DND-41 (cell line): ENCODE measurements at regions not wholly inside any gene's neighbourhood (a gene's known extent, or its start where the extent isn't known, plus 50 kb on each side); places are given as distances from the start of the nearest gene placed in this dataset.

Experiments
- ATAC-seq: fragments of 200-7000 bp; cut with Tn5 transposase; 3 replicates; pipeline ENCODE4 v1.9.1; 2021; ENCODE audit warnings: low read depth; ENCODE audit not compliant: insufficient read depth
- DNase-seq: peaks from one replicate; pipeline ENCODE4 v3.0.0-alpha.2; 2020
- H2AFZ ChIP-seq: 2 replicates; pipeline ENCODE4 v1.6.0; 2012; ENCODE audit warnings: low read depth, low read length
- H3K27ac ChIP-seq: 2 replicates; pipeline ENCODE4 v1.5.1; 2012; ENCODE audit warnings: low read length, inconsistent platforms
- H3K27me3 ChIP-seq: fragments of 200-600 bp; sonication (generic); 2 replicates; pipeline ENCODE4 v1.6.0; 2012; ENCODE audit warnings: low read length, mild to moderate bottlenecking, inconsistent platforms; ENCODE audit not compliant: insufficient read depth, poor library complexity
- H3K36me3 ChIP-seq: 2 replicates; pipeline ENCODE4 v1.5.1; 2012; ENCODE audit warnings: low read length, inconsistent platforms; ENCODE audit not compliant: insufficient read depth
- H3K4me1 ChIP-seq: 2 replicates; pipeline ENCODE4 v1.5.1; 2012; ENCODE audit warnings: mild to moderate bottlenecking, low read length; ENCODE audit not compliant: insufficient read depth
- H3K4me2 ChIP-seq: 2 replicates; pipeline ENCODE4 v1.6.0; 2012; ENCODE audit warnings: mild to moderate bottlenecking, moderate library complexity, low read length, inconsistent platforms; ENCODE audit not compliant: insufficient read depth
- H3K4me3 ChIP-seq, 2 experiments: fragments of 200-600 bp in 1 of 2; shearing (Covaris generic) in 1 of 2; 2 replicates each; pipeline ENCODE4 v1.5.1; 2012 to 2016; ENCODE audit warnings: inconsistent platforms in 2 of 2, low read length in 2 of 2, mild to moderate bottlenecking in 2 of 2, low read depth in 1 of 2, moderate library complexity in 1 of 2
- H3K79me2 ChIP-seq: 2 replicates; pipeline ENCODE4 v1.6.0; 2012; ENCODE audit warnings: low read length, inconsistent platforms; ENCODE audit not compliant: insufficient read depth
- H3K9ac ChIP-seq: 2 replicates; pipeline ENCODE4 v1.6.0; 2012; ENCODE audit warnings: low read depth, mild to moderate bottlenecking, inconsistent platforms, low read length, moderate library complexity
- H3K9me3 ChIP-seq: 2 replicates; pipeline ENCODE4 v1.5.1; 2012; ENCODE audit warnings: low read length, moderate library complexity, mild to moderate bottlenecking, inconsistent platforms; ENCODE audit not compliant: insufficient read depth, severe bottlenecking
- H4K20me1 ChIP-seq: 2 replicates; pipeline ENCODE4 v1.6.0; 2012; ENCODE audit warnings: low read length; ENCODE audit not compliant: insufficient read depth
- CTCF ChIP-seq: IDR thresholded peaks from 2 replicates; pipeline ENCODE4 v1.5.1; 2012; ENCODE audit warnings: borderline replicate concordance, low read length, moderate library complexity, mild to moderate bottlenecking; ENCODE audit not compliant: poor library complexity, severe bottlenecking; ENCODE audit errors: extremely low read depth
- EZH2 ChIP-seq: IDR thresholded peaks from 3 replicates; pipeline ENCODE4 v1.6.1; 2012; ENCODE audit warnings: borderline replicate concordance, low read depth, mild to moderate bottlenecking, moderate library complexity, low read length, inconsistent platforms; ENCODE audit not compliant: severe bottlenecking

GRCh38 chr16:55214974-55215494 lies 109.0 kb upstream of the IRX6 start:
- Histone ChIP-seq H3K27me3 (peaks cover 3% of the 10 kb centered on the region), H3K9me3 (no peaks in the 10 kb centered on the region), H4K20me1 (no peaks in the 10 kb centered on the region), H3K79me2 (no peaks in the 10 kb centered on the region), H3K4me3 (no peak overlapping the region), H3K4me1 (no peaks in the 10 kb centered on the region), H3K36me3 (no peaks in the 10 kb centered on the region), H3K4me2 (no peak overlapping the region), H3K9ac (no peak overlapping the region), H2AFZ (no peak overlapping the region), H3K27ac (no peak overlapping the region)
- DNase-seq (no peak), ATAC-seq (no peak)
- TF ChIP-seq EZH2 (no peak), CTCF (no peak)

- H3K4me3 ChIP-seq = no peak overlapping the region
- no peak overlapping the region for H3K9ac ChIP-seq
- no peak for ATAC-seq
- no peaks in the 10 kb centered on the region for H3K36me3 ChIP-seq
- no peak for TF ChIP-seq CTCF
- TF ChIP-seq EZH2 = no peak
- peaks cover 3% of the 10 kb centered on the region for H3K27me3 ChIP-seq
- no peaks in the 10 kb centered on the region for H4K20me1 ChIP-seq
- H3K4me2 ChIP-seq = no peak overlapping the region
- no peak overlapping the region for H3K27ac ChIP-seq
- H2AFZ ChIP-seq = no peak overlapping the region
- no peaks in the 10 kb centered on the region for H3K79me2 ChIP-seq
- H3K4me1 ChIP-seq = no peaks in the 10 kb centered on the region
- no peaks in the 10 kb centered on the region for H3K9me3 ChIP-seq
- no peak for DNase-seq
Observed at GRCh38 chr16:55217392-55217791, 106.6 kb upstream of the IRX6 start.

- Histone ChIP-seq H3K36me3 (no peaks in the 10 kb centered on the region), H3K27me3 (peaks cover 3% of the 10 kb centered on the region)
Observed at GRCh38 chr16:55221836-55222235, 102.2 kb upstream of the IRX6 start.

More at GRCh38 chr16:55221836-55222235, 102.2 kb upstream of the IRX6 start:
- Histone ChIP-seq H3K9me3 (no peaks in the 10 kb centered on the region), H3K79me2 (no peaks in the 10 kb centered on the region), H2AFZ (no peak overlapping the region), H3K9ac (no peak overlapping the region), H3K27ac (no peak overlapping the region), H3K4me3 (no peak overlapping the region), H4K20me1 (no peaks in the 10 kb centered on the region), H3K4me1 (no peaks in the 10 kb centered on the region), H3K4me2 (no peak overlapping the region)
- ATAC-seq = no peak
- TF ChIP-seq CTCF (no peak), EZH2 (no peak)
- DNase-seq = no peak
